Glomerular endothelial cell (primary cell): ENCODE measurements at regions not wholly inside any gene's neighbourhood (a gene's known extent, or its start where the extent isn't known, plus 50 kb on each side); places are given as distances from the start of the nearest gene placed in this dataset.

ENCODE experiments used
- DNase-seq: peaks from one replicate; pipeline ENCODE4 v3.0.0-alpha.2; 2011; ENCODE audit warnings: low read depth, low spot score; ENCODE audit errors: extremely low read depth

DNA sequence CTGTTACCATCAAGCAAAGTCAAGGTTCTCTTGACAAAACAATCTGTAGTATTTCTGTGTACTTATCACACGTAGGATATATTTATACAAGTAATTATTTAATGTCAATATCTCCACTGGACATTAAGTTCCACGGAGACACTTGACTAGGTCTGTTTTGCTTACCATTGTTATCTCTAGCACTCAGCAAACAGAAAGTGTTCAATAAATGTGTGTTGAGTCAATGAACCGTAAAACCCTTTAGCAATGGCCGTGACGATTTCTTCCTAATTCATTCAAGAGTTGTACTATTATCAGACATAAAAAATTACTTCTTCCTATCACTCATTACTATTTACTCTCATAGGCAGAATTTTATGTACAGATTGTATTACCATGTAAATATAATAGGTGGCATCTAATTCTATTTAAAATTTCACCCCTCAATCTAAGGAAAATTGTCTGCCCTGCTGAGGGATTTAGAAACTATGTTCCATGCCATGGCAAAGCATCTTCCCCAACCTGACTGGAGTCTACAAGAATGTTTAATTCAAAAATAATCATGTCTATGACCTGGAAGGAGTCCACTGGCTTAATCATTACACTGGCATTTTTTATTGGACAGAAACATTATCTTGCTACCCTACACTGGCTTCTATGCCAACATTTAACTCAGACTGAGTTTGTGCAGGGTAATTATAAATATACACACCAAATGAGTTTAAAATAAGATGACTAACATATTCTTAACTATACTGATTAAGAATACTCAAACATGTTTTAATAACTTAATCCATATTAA is 301.9 kb downstream of the ZEB2 start:
- no peak for DNase-seq

DNA sequence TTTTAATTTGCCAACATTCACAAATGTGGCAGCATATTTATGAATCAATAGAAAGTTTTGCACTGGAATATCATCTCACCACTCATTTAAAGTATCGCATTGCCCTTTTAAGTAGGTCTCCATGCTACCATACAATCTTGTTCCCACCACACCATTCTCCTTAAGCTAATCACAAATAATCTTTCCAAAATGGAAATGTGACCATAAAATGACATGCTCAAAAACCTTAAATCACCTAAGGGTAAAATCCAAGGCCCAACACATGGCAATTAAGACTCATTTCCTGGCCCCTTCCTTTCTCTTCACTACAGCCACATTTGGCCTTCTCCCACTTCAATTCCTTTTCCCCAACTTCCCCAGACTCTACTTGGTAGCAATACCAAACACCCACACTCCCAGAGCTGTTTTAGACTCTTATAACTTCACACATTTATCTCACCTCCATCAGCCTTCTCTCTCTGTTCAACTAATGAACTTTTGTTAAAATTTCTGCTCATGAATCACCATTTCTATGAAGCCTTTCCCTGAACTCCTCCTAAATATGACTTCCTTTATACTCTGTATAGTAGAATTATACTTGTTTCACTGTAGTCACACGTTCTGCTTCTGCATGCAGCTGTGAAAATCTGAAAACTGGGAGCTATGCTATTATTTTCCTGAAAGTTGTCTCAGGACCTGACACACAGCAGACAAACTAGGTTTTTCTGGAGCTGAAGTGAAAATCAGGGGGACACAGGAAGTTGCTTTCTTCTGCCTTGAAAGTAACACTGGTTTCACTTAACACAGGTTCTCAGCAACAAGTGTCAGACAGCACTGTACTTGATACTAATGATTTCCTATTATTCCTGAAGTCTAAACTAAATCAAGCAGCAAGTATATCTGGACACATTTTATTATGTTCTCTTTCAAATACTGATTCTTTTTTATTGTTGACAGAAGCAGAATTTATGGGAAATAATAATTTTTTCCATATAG is 303.9 kb downstream of the ZEB2 start:
- no peak for DNase-seq

DNA sequence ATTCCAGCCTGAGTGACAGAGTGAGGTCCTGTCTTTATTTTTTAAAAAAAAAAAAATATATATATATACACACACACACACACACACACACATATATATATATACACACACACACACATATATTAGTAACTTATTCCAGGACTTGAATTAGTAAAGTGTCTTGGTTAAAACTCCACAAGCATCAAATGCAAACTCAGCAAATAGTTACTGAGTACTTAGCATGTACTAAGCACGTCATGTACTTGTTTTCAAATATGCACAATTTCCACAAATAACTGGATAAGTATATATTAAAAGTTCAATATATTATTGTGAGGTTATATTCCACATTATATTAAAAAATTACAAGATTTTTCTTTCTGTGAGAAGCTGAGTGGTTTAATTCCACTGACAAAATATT is 304.7 kb downstream of the ZEB2 start:
- DNase-seq, result no peak

DNA sequence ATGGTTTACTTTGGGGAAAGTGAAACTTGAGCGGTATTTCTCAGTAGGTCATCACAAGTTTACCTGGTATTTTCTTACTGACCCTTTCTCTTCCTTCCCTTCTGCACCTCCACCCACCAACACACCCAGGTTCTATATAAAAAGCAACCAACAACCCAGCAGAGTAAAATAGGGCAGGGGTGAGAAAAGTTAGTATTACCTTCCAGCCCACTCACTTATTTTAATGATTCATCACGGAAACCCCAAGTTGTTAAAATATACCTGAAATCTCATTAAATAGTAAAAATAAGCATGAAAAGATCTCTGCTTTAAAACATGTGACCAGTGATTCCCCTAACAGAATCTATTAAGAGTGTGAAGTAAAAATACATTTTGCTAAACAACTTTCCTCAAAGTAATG is 306.1 kb downstream of the ZEB2 start:
- DNase-seq, result no peak

DNA sequence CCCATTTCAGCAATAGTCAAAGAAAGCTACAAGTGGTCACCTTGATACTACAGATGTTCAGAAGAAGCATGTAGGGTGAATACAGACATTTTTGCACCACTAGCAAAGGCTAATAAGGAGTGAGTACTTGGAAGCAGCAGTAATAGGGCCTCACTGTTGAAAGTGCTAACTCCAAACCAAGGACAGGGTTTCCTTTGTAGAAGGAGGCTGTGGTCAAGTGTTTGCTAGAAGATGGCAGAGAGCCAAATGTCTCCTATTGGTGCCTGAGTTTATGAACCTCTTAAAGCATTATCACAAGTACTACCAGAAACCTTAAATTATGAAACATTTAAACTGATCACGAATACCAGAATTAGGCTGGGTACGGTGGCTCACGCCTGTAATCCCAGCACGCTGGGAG is 308.1 kb downstream of the ZEB2 start:
- DNase-seq, result no peak

DNA sequence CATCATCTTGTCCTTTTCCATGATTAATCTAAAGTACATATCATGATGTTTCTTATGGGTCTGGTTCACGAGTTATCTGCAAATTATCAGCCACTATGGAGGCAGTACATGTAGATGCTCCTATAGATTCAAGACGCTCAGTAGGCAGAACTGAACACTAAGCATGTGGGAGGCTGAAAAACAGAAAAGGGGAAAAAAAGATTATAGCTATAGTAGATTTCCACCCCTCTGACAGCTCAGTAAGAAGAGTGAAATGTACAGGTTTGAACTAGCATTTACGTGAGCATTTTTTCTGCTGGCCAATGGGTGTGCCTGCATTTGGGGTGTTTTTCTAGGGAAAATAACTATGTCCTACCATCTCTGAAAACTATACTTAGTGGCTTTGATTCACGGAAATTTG is 308.9 kb downstream of the ZEB2 start:
- DNase-seq, result no peak

DNA sequence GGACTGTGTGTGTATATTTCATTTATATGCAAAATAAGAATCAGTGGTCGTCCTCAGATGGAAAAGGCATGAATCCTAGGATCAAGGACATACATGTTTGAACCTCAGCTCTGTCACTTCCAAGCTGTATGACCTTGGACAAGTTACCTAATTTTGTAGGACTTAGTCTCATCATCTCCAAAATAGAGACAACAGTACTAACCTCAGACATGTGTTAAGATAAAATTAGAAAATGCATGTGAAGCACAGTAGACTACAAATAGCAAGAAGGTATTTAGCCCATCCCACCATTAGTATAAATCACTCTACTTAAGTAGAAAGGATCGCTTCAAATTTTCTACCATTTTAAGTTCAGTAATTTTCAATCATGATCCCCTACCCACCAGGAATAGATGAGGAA is 309.8 kb downstream of the ZEB2 start:
- no peak for DNase-seq

DNA sequence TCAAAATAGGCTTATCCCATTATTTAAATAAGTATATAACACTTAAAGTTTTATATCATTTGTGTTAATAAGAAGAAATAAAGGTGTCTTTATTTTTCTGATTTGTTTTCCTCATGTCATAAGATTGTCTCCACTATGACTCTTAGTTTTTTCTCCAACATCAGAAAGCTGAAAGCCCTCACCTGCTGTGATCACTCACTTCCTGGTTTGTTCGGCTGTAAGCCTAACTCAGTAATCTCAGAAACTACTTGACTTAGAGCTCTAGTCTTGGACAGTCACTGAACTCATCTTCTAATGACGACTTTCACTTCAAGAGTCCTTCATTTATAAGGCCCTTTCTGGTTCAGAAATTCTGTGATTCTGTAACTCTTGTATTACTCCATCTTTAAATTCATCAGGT is 311.0 kb downstream of the ZEB2 start:
- DNase-seq, result no peak

DNA sequence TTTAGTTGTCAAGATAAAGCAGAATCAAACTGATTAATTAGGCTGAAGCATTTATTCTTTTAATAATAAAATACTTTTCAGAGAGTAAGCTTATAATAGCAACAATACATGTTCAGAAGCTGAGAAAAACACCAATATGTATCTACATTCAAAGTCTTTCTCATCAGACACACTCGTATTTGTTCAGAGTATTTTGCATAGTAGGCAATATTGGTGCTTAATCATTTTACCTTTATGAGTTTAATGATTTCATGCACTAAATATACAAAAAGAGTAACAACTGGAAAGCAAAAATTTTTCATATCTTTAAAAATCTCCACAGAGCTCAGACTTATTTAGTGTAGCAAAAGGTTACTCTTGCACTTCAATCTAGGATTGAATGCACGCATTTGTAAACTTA is 313.9 kb downstream of the ZEB2 start:
- no peak for DNase-seq

DNA sequence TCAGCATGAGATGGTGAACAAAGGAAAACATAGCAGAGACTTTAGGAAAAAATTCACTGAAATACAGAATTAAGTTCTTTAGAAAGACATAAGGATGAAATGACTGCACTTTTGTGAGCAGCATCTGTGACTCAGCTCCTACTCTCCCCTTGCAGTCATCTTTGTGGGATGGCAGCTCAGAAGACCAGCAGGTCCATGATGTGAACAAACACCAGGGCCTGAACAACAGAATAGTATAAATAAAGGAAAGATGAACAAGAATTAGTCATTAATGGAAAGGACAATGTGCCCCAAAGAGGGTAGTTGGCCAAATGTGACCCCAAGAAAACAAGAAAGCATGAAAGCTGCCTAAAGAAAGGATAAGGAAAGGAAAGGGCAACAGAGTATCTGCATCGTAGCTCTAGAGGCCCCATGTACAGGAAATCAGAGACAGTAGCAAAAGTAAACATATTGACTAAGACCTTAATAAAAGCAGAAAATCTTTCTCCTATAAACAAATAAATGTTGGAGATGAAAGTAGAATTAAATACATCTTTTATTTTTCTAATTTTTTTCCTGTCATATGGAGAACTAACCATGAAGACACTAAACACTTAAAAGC is 318.0 kb downstream of the ZEB2 start:
- DNase-seq, result no peak

DNA sequence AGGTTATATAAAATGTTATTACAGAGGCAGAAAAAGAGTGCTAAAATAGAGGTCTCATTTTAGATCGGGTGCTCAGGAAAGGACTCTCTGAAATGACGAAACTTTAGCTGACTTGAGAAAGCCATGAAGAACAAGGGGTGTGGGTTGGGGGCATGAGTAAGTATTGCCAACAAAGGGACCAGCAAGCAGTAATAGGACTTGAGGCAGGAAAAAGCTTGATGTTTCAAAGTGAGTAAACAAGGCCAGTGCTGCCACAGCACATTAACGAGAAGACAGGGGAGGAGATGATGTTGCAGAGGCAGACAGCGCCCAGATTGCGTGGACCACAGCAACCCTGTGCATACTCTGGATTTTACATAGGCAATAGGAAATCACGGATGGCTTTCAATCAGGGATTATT is 318.8 kb downstream of the ZEB2 start:
- no peak for DNase-seq

DNA sequence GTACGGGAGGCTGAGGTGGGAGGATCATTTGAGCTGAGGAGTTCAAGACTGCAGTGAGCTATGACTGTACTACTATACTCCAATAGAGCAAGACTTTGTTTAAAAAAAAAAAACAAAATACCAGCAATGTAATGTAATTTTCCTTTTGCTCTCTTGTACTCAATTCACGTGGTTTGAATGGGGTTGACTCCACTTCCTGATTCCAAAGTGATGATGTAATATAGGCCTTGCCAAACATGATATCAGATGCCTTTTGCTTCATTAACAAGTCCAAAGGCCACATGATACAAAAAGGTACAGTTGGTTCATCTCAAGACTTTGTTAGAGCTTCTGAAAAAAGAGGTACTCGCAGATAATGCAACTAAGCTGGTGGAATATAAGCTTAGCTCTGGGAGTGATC is 321.8 kb downstream of the ZEB2 start:
- DNase-seq, result peak; percentile 25

DNA sequence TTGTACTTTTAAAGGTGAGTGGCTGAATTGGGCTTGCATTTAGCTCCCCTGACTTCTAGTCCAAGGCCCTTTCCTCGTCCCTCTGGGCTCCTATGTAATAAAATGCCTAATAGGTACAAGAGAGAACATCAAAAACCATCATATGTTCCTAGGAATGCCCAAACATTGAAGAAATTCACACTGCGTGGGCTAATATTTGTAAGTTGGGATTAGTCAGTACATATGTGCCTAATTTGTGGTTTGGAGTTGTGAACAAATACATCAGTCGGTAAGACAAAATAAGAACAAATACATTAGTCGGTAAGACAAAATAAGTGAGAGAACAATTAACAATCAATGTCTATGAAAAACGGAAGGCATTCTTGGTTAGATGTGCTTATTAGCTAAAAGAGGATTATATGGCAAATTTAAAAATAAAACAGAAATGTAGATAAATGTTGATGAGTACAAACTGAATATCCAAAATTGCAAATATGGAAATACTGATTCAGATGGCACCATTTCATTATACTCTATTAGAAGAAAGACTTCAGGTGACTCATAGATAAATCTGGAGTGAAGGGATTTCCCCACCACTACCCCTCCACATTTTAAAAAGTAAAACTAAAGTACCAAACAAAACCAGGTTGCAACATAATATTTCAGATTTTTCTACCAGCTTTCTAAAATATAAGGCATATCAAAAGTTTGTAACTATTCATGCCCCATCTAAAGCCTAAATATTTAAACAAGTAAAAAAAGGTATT is 325.4 kb downstream of the ZEB2 start:
- no peak for DNase-seq

DNA sequence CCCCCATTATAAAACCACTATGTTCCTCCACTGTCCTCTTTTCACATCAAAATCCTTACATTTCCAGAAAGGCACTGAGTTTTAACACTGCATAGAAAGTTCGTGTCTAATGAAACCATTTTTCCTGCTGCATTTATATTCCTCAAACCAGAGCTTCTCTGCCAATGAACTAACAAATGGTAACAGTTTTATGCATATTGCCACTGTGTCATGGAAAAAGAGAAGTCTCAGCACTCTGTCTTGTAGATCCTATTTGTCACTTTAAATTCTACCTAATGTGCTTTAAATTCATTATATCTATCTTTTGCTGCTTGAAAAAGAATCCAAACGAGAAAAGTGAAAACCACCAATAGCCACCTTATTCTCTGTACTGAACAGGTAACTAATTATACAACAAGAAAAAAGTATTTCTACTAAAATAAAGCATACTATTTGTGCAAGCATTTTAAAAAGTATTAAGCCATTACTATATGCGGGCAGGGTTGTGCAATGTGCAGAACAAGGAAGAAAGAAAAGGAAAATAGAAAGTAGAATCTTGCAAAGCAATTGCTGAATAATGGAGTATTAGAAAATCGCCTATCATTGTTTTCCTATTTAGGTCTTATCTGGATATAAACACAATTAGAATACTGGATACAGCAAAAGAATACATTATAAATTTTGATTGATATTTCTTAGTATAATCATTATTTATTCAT is 328.9 kb downstream of the ZEB2 start:
- no peak for DNase-seq

DNA sequence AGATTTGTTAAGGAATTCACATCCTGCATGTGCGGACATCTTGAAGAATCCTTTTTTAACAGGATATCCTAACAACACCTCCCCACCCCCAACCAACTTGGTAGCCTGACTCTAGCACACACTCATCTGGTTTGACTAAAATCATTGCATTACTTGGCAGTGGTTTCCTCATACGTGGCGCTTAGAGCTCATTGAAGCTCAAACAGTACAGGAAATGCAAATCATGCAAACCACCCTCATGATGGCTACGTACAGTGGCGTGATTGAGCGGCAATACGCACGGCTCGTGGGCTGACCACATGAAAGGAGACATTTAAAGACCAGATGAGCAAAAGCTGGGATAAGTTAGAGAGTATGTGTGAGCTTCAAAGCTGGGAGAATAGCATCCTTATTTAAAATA is 336.2 kb downstream of the ZEB2 start:
- no peak for DNase-seq

DNA sequence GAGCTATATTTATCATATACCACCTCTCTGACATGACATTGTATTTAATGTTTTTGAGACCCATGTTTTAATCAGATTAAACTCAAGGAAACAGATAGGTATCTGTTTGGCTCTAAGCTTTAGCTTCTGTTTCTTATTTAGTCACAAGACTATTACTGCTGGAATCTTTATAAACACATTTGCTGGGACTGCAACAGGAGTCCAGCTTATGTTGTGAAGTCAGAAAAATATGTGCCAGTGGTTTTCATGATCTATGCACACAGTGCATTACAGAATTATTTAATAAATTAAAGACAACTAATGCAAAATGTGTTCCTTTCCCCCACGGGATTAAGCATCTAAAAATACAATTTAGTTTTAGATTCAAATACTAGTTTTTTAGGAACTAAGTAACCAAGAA is 338.9 kb downstream of the ZEB2 start:
- no peak for DNase-seq

DNA sequence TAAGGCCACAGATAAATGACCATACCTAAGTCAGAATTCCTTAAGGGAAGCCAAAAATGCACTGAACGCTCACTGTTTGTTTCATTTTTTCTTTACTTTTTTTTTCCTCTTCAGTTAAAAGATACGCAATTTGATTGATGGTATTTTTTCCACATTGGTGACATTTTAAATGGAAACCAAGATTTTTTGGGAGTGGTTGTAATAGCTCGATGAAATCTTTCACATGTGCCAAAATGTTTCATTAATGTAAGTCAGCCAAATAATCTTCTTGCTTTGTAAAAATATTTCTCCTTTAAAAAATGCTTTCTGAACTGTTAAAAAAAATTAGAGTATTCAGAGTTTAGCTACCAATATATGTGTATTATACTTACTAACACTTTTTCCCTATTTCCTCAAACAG is 339.8 kb downstream of the ZEB2 start:
- no peak for DNase-seq

DNA sequence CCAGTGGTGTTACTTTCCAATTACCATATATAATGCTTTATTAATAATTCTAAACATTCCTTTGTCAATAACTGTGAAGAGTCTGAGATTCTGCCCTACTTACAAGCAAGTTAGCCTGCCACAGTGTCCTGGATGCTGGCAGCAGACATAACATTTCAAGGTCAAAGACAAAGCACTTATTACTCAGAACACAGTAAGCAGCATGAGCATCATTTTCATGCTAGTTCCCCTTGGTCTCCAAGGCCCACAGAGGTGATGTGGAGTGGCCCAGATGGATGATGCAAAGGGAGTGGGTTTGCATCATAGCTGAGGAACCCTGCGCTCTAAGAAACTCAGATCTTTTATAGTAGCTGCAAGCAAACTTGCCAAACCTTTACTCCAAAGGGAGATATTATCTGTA is 349.7 kb downstream of the ZEB2 start:
- DNase-seq, result no peak

DNA sequence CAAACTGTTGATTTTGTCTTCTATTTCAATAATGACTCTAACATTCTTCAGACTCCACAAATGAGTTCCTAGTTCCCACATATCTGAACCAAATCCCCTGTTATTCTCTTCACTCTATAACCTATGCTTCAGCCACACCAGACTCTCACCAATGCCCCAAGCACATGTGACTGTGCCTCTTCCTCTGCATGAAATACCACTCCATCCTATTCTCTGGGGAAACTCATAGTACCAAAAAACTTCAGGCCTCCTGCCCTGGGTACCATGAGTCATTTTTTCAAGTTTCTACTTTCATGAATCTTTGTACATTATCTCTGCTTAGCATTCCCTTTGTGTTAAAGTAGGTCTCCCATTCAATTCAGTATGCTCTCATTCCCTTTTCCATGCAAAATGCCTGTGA is 353.2 kb downstream of the ZEB2 start:
- no peak for DNase-seq

DNA sequence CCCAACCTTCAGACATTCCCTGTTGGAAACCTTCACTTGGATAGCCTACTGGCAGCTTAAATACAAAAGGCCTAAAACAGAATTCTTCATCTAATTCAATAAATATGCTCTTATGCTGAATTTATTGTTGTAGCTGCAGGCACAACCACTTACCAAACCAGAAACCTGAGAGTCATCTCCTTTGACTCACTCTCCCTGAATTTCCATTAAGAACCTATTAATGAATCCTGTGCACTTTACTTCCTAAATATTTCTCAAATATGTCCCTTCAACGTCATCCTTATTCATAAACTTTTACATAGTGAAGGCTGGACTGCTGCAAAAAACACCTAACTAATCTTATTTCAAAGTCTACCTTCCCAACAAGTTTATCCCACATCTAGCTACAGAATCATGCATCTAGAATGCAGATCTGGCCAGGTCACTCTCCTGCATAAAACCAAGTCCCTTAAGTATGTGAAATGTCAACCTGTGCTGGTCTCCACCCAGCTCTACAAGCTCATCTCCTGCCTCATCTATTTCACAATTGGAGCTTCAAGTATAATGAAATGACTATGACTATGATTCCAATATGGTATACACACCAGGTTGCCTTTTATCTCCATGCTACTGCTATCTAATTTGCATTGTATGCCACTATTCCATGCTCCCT is 354.2 kb downstream of the ZEB2 start:
- DNase-seq, result no peak
